AG09319 (cell line): ENCODE measurements at regions not wholly inside any gene's neighbourhood (a gene's known extent, or its start where the extent isn't known, plus 50 kb on each side); places are given as distances from the start of the nearest gene placed in this dataset.
A peak's percentile ranks its signal among the peaks of the same experiment; 100 is the strongest.
"Not testable (repeated sequence)": the region's sequence is repeated elsewhere in the genome, so short reads cannot be mapped to it uniquely, and the experiment has no call there.

ENCODE experiments used
- DNase-seq: peaks from one replicate; pipeline ENCODE4 v3.0.0-alpha.2; 2010; ENCODE audit warnings: low read depth; ENCODE audit errors: extremely low read depth
- TF ChIP-seq, protein P1 (sequence below): IDR thresholded peaks from 2 replicates; pipeline ENCODE4 v1.5.1; 2011; ENCODE audit warnings: low read depth, mild to moderate bottlenecking, inconsistent platforms, low read length, moderate library complexity

DNA sequence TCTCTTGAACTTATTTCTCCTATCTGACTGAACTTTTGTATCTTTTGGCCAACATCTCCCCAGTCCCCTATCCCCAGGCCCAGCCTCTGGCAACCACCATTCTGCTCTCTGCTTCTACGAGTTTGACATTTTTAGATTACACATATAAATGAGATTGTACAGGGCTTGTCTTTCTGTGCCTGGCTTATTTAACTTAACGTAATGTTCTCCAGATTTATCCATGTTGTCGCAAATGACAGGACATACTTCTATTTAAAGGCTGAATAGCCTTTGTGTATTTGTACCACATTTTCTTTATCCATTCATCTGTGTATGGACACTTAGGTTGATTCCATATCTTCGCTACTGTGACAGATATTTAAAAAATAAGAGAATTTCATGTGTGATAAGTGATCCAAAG, 98.6 kb downstream of the LSMEM1 start:
- TF ChIP-seq, protein P1, sequence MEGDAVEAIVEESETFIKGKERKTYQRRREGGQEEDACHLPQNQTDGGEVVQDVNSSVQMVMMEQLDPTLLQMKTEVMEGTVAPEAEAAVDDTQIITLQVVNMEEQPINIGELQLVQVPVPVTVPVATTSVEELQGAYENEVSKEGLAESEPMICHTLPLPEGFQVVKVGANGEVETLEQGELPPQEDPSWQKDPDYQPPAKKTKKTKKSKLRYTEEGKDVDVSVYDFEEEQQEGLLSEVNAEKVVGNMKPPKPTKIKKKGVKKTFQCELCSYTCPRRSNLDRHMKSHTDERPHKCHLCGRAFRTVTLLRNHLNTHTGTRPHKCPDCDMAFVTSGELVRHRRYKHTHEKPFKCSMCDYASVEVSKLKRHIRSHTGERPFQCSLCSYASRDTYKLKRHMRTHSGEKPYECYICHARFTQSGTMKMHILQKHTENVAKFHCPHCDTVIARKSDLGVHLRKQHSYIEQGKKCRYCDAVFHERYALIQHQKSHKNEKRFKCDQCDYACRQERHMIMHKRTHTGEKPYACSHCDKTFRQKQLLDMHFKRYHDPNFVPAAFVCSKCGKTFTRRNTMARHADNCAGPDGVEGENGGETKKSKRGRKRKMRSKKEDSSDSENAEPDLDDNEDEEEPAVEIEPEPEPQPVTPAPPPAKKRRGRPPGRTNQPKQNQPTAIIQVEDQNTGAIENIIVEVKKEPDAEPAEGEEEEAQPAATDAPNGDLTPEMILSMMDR = no peak
- no peak for DNase-seq

DNA sequence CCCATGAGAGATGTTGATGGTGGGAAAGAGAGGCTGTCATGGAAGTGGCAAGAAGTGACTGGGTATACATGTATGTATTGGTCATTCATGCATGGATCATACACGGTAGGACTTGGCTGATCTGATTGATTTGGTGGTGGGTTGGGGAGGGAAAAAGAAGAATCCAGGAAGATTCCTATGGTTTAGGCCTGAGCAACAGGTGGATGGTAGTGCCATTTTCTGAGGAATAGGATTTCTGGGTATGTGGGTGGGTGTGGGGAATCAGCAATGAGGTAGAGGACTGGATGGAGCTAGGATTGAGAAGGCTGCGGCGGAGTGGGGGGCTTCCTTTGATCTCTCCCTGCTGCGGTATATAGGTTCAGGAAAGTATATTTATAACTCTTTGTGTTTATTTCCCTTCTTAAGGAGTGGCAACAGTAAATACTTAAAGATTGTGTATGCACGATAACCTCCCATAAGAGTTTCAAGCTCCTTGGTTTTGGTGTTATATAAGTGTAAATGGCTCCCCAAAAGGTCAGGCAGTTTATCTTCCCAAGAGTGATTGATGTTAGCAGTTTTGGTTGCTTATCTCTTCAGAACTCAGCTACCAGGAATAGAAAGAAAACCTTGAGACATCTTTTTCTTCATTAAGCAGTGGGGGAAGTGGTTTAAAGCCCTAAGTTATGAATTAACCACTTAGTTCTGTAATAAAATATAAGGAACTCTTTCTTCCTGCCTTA, 100.1 kb downstream of the LSMEM1 start:
- TF ChIP-seq, protein P1 = no peak

GRCh38 chr7:112581529-112581928, 100.7 kb downstream of the LSMEM1 start:
- no peak for DNase-seq
- TF ChIP-seq, protein P1 = no peak

More for the DNA sequence above, 100.1 kb downstream of the LSMEM1 start:
- DNase-seq = no peak

- no peak for DNase-seq
- TF ChIP-seq, protein P1 = no peak
Measured at GRCh38 chr7:112584290-112584689, 103.5 kb downstream of the LSMEM1 start.

DNA sequence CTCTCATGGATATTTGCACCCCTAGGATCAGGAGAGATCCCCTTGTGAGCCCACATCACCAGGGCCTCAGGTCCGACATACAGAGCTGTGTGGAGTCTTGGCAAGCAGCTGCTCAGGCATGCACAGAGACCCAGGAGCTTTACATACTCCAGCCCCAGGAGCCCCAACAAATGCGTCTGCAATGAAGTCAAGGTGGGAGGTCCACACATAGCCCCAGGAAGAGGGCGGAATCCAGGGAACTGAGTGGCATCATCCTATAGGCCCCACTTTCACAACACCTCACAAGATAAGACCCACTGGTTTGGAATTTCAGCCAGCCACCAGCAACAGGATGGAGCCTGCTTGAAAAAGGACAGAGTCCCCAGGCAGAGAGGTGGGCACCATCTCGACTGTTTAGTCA, 106.7 kb downstream of the LSMEM1 start:
- TF ChIP-seq, protein P1 = no peak
- no peak for DNase-seq

DNA sequence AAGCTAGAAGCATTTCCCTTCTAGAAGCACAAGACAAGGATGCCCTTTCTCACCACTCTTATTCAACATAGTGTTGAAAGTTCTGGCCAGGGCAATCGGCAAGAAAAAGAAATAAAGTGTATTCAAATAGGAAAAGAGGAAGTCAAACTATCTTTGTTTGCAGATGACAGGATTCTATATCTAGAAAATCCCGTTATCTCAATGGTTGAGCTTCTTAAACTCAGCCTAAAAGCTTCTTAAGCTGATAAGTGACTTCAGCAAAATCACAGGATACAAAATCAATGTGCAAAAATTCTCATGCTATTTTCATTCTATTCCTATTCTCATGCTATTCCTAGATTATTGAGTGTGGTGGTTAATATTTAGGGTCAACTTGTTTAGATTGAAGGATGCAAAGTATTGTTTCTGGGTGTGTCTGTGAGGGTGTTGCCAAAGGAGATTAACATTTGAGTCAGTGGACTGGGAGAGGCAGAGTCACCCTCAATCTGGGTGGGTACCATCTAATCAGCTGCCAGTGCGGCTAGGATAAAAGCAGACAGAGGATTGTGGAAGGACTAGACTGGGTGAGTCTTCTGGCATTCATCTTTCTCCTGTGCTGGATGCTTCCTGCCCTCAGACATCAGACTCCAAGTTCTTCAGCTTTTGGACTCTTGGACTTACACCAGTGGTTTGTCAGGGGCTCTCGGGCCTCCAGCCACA, 111.9 kb downstream of the LSMEM1 start:
- DNase-seq = not testable (repeated sequence)

DNA sequence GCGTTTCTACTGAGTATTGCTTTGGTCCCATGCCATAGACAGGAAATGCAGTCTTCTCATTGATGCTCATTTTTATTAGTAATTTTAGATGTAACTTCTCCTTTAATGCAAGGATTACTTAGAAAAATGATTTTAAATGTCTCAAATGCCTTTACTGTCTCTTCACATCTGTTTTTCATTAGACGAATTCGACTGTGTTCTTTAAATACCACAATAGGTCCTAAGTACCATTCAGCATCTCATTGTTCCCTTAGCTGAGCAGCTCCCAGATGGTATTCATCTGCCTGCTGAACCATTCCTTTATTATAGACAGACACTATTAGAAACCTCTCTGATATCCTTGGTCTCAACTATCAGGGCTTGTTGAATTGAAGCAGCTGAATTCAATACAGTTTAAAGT, 113.6 kb downstream of the LSMEM1 start:
- DNase-seq = peak; percentile 4
- TF ChIP-seq, protein P1 = no peak

DNA sequence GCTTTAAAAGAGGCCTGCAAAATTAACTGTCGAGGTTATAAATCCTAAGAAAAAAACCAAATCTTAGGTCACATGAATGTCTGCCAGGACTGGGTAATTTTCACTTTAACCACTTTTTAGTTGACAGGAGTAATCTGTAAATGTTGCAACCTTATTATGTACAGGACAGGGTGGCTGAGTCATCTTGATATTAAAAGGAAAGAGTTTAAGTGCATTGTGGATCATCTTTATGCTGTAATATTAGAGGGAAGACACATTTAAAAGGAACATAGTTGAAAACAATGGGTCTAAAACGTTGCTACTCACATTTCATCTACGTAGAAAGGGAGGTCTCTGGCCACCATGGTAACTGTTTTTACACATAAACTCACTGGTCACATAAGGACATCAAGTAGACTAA, 115.5 kb downstream of the LSMEM1 start:
- DNase-seq = no peak
- TF ChIP-seq, protein P1 = no peak
